Nephron (organoid): ENCODE measurements at regions not wholly inside any gene's neighbourhood (a gene's known extent, or its start where the extent isn't known, plus 50 kb on each side); places are given as distances from the start of the nearest gene placed in this dataset.
"Not testable (repeated sequence)": the region's sequence is repeated elsewhere in the genome, so short reads cannot be mapped to it uniquely, and the experiment has no call there.

ENCODE experiments used
- H3K27ac Mint-ChIP-seq, 3 experiments: 2 replicates each; pipeline ENCODE4 v1.8.0; 2020; ENCODE audit warnings: mixed read lengths in 3 of 3, mild to moderate bottlenecking in 2 of 3, moderate library complexity in 1 of 3
- H3K27me3 Mint-ChIP-seq: 2 replicates; pipeline ENCODE4 v1.8.0; 2021; ENCODE audit warnings: low read depth, mild to moderate bottlenecking, moderate library complexity, mixed read lengths
- H3K36me3 Mint-ChIP-seq: 2 replicates; pipeline ENCODE4 v1.8.0; 2020; ENCODE audit warnings: low read depth, mixed read lengths
- H3K4me1 Mint-ChIP-seq: 2 replicates; pipeline ENCODE4 v1.8.0; 2020; ENCODE audit warnings: mixed read lengths
- H3K4me3 Mint-ChIP-seq, 3 experiments: 2 replicates each; pipeline ENCODE4 v1.8.0; 2020; ENCODE audit warnings: mild to moderate bottlenecking in 3 of 3, mixed read lengths in 3 of 3, moderate library complexity in 2 of 3
- H3K9me3 Mint-ChIP-seq: 2 replicates; pipeline ENCODE4 v1.8.0; 2020; ENCODE audit warnings: mixed read lengths
- CTCF ChIP-seq, 3 experiments: fragments of 200-600 bp; sonication (generic); IDR thresholded peaks; one replicate each; pipeline ENCODE4 v1.5.0; 2021; ENCODE audit warnings: antibody characterized with exemption in 3 of 3; ENCODE audit not compliant: unreplicated experiment in 3 of 3

- H3K36me3 Mint-ChIP-seq: no peaks in the 10 kb centered on the region
- no peaks in the 10 kb centered on the region for H3K27me3 Mint-ChIP-seq
- H3K9me3 Mint-ChIP-seq: no peaks in the 10 kb centered on the region
- no peak for TF ChIP-seq CTCF (IDR thresholded peaks at IDR 0.05; ENCODE audit: unreplicated experiment in 3 of 3)
- no peaks in the 10 kb centered on the region for H3K4me1 Mint-ChIP-seq
- no peak overlapping the region for H3K27ac Mint-ChIP-seq
- no peak overlapping the region for H3K4me3 Mint-ChIP-seq
Measured at GRCh38 chr1:80318108-80318507, 1311.6 kb upstream of the ADGRL4 start.

GRCh38 chr1:80310703-80311245, 1304.2 kb upstream of the ADGRL4 start:
- H3K27me3 Mint-ChIP-seq: no peaks in the 10 kb centered on the region
- no peaks in the 10 kb centered on the region for H3K36me3 Mint-ChIP-seq
- H3K9me3 Mint-ChIP-seq: no peaks in the 10 kb centered on the region
- TF ChIP-seq CTCF (IDR thresholded peaks at IDR 0.05; ENCODE audit: unreplicated experiment in 3 of 3): no peak
- no peak overlapping the region for H3K27ac Mint-ChIP-seq
- no peaks in the 10 kb centered on the region for H3K4me1 Mint-ChIP-seq
- H3K4me3 Mint-ChIP-seq: no peak overlapping the region

- Mint-ChIP-seq H3K27ac (no peak overlapping the region), H3K9me3 (no peaks in the 10 kb centered on the region), H3K27me3 (no peaks in the 10 kb centered on the region), H3K4me1 (no peaks in the 10 kb centered on the region), H3K36me3 (no peaks in the 10 kb centered on the region), H3K4me3 (no peak overlapping the region)
- TF ChIP-seq CTCF (IDR thresholded peaks at IDR 0.05; ENCODE audit: unreplicated experiment in 3 of 3): no peak
Measured at GRCh38 chr1:80305466-80305865, 1298.9 kb upstream of the ADGRL4 start.

GRCh38 chr1:80293818-80294217, 1287.3 kb upstream of the ADGRL4 start:
- no peaks in the 10 kb centered on the region for H3K9me3 Mint-ChIP-seq
- H3K4me3 Mint-ChIP-seq: no peak overlapping the region
- H3K4me1 Mint-ChIP-seq: no peaks in the 10 kb centered on the region
- TF ChIP-seq CTCF (IDR thresholded peaks at IDR 0.05; ENCODE audit: unreplicated experiment in 3 of 3): no peak
- no peaks in the 10 kb centered on the region for H3K27me3 Mint-ChIP-seq
- no peaks in the 10 kb centered on the region for H3K36me3 Mint-ChIP-seq
- H3K27ac Mint-ChIP-seq: no peak overlapping the region

- not testable (repeated sequence) for H3K4me1 Mint-ChIP-seq, H3K9me3 Mint-ChIP-seq, H3K27me3 Mint-ChIP-seq, H3K36me3 Mint-ChIP-seq, H3K27ac Mint-ChIP-seq, H3K4me3 Mint-ChIP-seq
Measured at GRCh38 chr1:80288750-80289149, 1282.2 kb upstream of the ADGRL4 start.

- Mint-ChIP-seq H3K9me3 (no peaks in the 10 kb centered on the region), H3K36me3 (no peaks in the 10 kb centered on the region), H3K27ac (no peak overlapping the region), H3K4me1 (no peaks in the 10 kb centered on the region), H3K27me3 (peaks cover 5% of the 10 kb centered on the region), H3K4me3 (no peak overlapping the region)
- TF ChIP-seq CTCF (IDR thresholded peaks at IDR 0.05; ENCODE audit: unreplicated experiment in 3 of 3): no peak
Measured at GRCh38 chr1:80282536-80282935, 1276.0 kb upstream of the ADGRL4 start.
